ENCODE measurements at regions not wholly inside any gene's neighbourhood (a gene's known extent, or its start where the extent isn't known, plus 50 kb on each side); places are given as distances from the start of the nearest gene placed in this dataset.

DNA sequence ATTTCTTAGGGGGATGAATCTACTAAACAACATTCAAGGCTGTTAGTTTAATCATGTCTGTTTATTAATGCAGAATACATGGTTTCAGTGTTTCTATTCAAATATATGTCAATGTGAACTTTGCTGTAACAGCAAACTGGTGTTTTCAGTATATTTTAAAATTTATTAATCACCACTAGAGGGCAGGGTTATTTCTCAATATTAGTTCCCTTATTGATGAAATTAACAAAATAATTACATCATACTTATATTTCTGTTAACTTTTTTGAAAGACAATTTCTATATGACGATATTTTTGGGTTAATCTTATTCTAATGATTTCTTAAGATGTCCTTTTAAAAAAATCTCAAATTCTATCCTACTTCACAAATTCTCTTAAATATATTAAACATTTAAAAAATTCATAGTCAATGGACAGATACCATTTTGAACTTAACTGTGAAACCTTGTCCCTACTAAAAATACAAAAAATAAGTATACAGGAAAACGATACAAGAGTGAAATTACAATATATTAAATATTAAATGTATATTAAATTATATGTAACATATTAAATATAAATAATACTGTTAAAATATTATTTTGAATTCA, 1034.1 kb upstream of the PRMT6 start:
- peak; percentile 23 for TF ChIP-seq CTCF (IDR thresholded peaks at IDR 0.05; ENCODE audit: insufficient read depth, low read length, poor library complexity, severe bottlenecking)
- DNase-seq (ENCODE audit: low read depth), result no peak
- Histone ChIP-seq H3K4me3 (ENCODE audit: low read depth, low read length) (no peak overlapping the region), H3K27me3 (ENCODE audit: control insufficient read depth, insufficient read depth, low read length) (no peaks in the 10 kb centered on the region), H3K36me3 (ENCODE audit: control insufficient read depth, insufficient read depth, low read length) (no peaks in the 10 kb centered on the region)

- Histone ChIP-seq H3K36me3 (ENCODE audit: control insufficient read depth, insufficient read depth, low read length) (no peaks in the 10 kb centered on the region), H3K27me3 (ENCODE audit: control insufficient read depth, insufficient read depth, low read length) (no peaks in the 10 kb centered on the region), H3K4me3 (ENCODE audit: low read depth, low read length) (no peak overlapping the region)
- DNase-seq (ENCODE audit: low read depth), result no peak
- TF ChIP-seq CTCF (IDR thresholded peaks at IDR 0.05; ENCODE audit: insufficient read depth, low read length, poor library complexity, severe bottlenecking), result no peak
Observed at GRCh38 chr1:106027871-106028270, 1028.6 kb upstream of the PRMT6 start.

DNA sequence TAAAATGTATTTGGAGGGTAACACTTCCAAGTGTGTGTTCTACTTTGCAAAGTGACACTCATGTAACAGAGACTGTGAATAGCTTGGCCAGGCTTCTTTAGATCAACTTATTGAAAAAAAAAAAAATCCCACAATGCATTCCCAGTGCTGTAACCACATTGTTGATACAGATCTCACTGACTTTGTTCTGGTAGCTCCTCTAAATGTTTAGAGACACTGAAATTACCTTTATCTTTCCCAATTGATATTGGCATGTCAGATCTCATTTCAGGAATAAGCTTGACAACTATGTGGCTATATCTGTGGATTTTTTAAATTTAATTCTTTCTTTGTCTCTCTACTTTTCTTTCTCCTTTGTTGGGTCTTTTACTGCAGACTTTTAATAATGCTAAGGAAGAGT, 1018.9 kb upstream of the PRMT6 start:
- Histone ChIP-seq H3K27me3 (ENCODE audit: control insufficient read depth, insufficient read depth, low read length) (no peaks in the 10 kb centered on the region), H3K36me3 (ENCODE audit: control insufficient read depth, insufficient read depth, low read length) (no peaks in the 10 kb centered on the region), H3K4me3 (ENCODE audit: low read depth, low read length) (no peak overlapping the region)
- no peak for TF ChIP-seq CTCF (IDR thresholded peaks at IDR 0.05; ENCODE audit: insufficient read depth, low read length, poor library complexity, severe bottlenecking)
- no peak for DNase-seq (ENCODE audit: low read depth)

DNA sequence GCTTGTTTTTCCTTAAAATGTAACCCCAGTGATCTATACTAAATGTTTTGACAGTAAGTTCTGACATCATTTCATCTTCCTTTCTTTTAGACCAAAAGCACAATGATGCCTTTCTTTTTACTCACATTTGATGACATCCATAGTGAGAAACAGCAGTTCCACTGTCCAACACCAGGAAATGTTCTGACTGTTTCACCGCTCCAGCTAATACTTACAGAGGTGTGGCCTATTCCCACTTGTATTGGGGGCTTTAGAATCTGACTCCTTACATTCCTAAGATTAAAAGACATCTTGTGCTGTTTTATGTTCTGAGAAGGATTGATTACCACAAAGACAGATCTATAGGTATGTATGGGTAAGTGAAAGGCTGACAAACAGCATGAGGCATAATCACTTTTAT, 1018.2 kb upstream of the PRMT6 start:
- Histone ChIP-seq H3K4me3 (ENCODE audit: low read depth, low read length) (no peak overlapping the region), H3K36me3 (ENCODE audit: control insufficient read depth, insufficient read depth, low read length) (no peaks in the 10 kb centered on the region), H3K27me3 (ENCODE audit: control insufficient read depth, insufficient read depth, low read length) (no peaks in the 10 kb centered on the region)
- DNase-seq (ENCODE audit: low read depth), result no peak
- TF ChIP-seq CTCF (IDR thresholded peaks at IDR 0.05; ENCODE audit: insufficient read depth, low read length, poor library complexity, severe bottlenecking), result no peak

- no peak for DNase-seq (ENCODE audit: low read depth)
- TF ChIP-seq CTCF (IDR thresholded peaks at IDR 0.05; ENCODE audit: insufficient read depth, low read length, poor library complexity, severe bottlenecking), result no peak
Observed at GRCh38 chr1:106043971-106044370, 1012.5 kb upstream of the PRMT6 start.

GRCh38 chr1:106047210-106047609, 1009.3 kb upstream of the PRMT6 start:
- Histone ChIP-seq H3K36me3 (ENCODE audit: control insufficient read depth, insufficient read depth, low read length) (no peaks in the 10 kb centered on the region), H3K27me3 (ENCODE audit: control insufficient read depth, insufficient read depth, low read length) (no peaks in the 10 kb centered on the region), H3K4me3 (ENCODE audit: low read depth, low read length) (no peak overlapping the region)
- DNase-seq (ENCODE audit: low read depth), result no peak
- no peak for TF ChIP-seq CTCF (IDR thresholded peaks at IDR 0.05; ENCODE audit: insufficient read depth, low read length, poor library complexity, severe bottlenecking)

More at GRCh38 chr1:106043971-106044370, 1012.5 kb upstream of the PRMT6 start:
- no peaks in the 10 kb centered on the region for H3K36me3 ChIP-seq (ENCODE audit: control insufficient read depth, insufficient read depth, low read length)
- H3K4me3 ChIP-seq (ENCODE audit: low read depth, low read length), result no peak overlapping the region
- no peaks in the 10 kb centered on the region for H3K27me3 ChIP-seq (ENCODE audit: control insufficient read depth, insufficient read depth, low read length)
